ENCODE measurements at regions not wholly inside any gene's neighbourhood (a gene's known extent, or its start where the extent isn't known, plus 50 kb on each side); places are given as distances from the start of the nearest gene placed in this dataset.
"Not testable (repeated sequence)": the region's sequence is repeated elsewhere in the genome, so short reads cannot be mapped to it uniquely, and the experiment has no call there.

DNA sequence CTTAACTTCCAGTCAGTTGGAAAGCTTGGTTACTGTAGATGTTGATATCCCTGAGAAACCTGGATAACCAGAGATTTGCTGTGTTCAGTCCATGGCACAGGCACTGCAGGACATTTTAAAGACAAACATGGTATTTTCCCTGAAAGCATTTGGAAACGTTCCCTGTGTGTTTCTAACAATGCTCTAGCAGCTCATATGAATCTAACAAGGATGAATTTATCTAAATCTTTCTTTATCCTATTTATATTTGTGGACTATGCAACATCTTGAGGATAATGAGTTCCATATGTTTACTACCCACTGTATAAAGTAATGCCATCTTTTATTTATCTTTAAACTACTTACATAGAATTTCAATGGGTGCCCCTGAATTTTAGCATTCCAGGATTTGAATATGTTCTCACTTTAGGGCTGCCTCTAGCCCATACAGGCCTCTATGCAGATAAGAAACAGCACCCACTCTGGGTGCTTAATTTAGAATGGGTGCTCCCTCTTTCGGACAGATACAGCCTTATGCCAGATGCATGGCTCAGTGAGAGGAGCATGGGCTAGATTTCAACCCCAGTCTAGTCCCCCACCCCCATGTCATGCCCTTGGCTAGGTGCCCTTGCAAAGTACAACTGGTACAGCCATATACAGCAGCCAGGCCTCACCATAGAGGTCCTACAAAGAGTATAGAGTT is 50.6 kb upstream of the NEMP2 start:
- TF ChIP-seq CTBP1 (IDR thresholded peaks at IDR 0.05; ENCODE audit: borderline replicate concordance) (no peak), ARNT (IDR thresholded peaks at IDR 0.05) (no peak), FOXA1 (IDR thresholded peaks at IDR 0.05) (no peak), BHLHE40 (IDR thresholded peaks at IDR 0.05; ENCODE audit: borderline replicate concordance) (no peak)
- ChIA-PET CTCF (no interaction called here), POLR2A (no interaction called here)
- DNase-seq (ENCODE audit: extremely low spot score): no peak

DNA sequence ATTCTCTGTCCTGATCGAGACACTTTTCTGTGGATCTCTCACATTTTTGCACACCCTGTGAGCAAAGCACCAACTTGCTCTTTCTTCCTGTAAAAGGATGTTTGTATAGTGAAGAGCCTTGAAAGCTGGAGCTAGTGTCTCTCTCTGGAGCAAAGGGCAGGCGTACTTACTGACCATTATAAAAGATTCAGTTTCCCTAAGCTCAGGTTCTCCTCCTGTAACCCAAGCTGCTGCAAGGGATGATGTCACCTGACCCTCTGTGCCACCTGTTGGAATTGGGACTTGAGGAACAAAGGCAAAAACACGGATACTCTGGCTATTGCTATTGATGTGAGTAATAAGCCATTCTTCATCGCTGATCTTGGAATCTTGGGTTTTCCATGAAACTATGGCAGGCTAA is 52.6 kb upstream of the NEMP2 start:
- no peak for TF ChIP-seq SP1 (IDR thresholded peaks at IDR 0.05)
- no peak for TF ChIP-seq ARNT (IDR thresholded peaks at IDR 0.05)
- TF ChIP-seq CTBP1 (IDR thresholded peaks at IDR 0.05; ENCODE audit: borderline replicate concordance): no peak
- no peak for TF ChIP-seq NFRKB (IDR thresholded peaks at IDR 0.05)
- no peak for TF ChIP-seq BHLHE40 (IDR thresholded peaks at IDR 0.05; ENCODE audit: borderline replicate concordance)
- TF ChIP-seq, protein P1, sequence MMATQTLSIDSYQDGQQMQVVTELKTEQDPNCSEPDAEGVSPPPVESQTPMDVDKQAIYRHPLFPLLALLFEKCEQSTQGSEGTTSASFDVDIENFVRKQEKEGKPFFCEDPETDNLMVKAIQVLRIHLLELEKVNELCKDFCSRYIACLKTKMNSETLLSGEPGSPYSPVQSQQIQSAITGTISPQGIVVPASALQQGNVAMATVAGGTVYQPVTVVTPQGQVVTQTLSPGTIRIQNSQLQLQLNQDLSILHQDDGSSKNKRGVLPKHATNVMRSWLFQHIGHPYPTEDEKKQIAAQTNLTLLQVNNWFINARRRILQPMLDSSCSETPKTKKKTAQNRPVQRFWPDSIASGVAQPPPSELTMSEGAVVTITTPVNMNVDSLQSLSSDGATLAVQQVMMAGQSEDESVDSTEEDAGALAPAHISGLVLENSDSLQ (IDR thresholded peaks at IDR 0.05): no peak
- TF ChIP-seq HDGF (IDR thresholded peaks at IDR 0.05; ENCODE audit: borderline replicate concordance): no peak
- no peak for TF ChIP-seq L3MBTL2 (conservative IDR thresholded peaks at IDR 0.05)
- TF ChIP-seq FOXM1 (IDR thresholded peaks at IDR 0.05; ENCODE audit: borderline replicate concordance): no peak
- TF ChIP-seq FOXA1 (IDR thresholded peaks at IDR 0.05): no peak
- TF ChIP-seq FOXK2 (IDR thresholded peaks at IDR 0.05): no peak
- TF ChIP-seq SUZ12 (IDR thresholded peaks at IDR 0.05): no peak
- TF ChIP-seq ZNF384 (IDR thresholded peaks at IDR 0.05): no peak
- TF ChIP-seq LEF1 (IDR thresholded peaks at IDR 0.05; ENCODE audit: borderline replicate concordance): no peak
- TF ChIP-seq ELF4 (IDR thresholded peaks at IDR 0.05): no peak
- no peak for TF ChIP-seq TARDBP (IDR thresholded peaks at IDR 0.05)
- ChIA-PET CTCF (no interaction called here), POLR2A (no interaction called here)
- DNase-seq (ENCODE audit: extremely low spot score): no peak

DNA sequence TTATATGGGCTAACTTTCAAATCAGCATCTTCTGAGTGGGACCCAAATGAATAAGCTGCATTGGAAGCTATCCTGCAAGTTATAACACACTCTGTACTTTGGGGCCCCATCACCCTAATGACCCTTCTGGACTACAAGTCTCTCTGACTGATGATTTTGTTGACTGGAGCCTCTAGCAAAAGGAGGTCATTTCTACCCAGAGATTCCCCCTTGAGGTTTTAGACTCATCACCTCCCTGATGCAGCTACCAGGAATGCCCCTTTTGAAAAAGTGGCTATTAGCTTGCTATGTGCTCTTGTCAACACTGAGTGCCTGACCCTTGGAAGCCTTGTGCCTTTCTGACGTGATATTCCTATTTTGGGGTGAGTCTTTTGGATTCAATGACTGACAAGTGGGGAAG is 54.5 kb upstream of the NEMP2 start:
- no peak for DNase-seq (ENCODE audit: extremely low spot score)
- ChIA-PET POLR2A (no interaction called here), CTCF (no interaction called here)
- no peak for TF ChIP-seq SP1 (IDR thresholded peaks at IDR 0.05)

DNA sequence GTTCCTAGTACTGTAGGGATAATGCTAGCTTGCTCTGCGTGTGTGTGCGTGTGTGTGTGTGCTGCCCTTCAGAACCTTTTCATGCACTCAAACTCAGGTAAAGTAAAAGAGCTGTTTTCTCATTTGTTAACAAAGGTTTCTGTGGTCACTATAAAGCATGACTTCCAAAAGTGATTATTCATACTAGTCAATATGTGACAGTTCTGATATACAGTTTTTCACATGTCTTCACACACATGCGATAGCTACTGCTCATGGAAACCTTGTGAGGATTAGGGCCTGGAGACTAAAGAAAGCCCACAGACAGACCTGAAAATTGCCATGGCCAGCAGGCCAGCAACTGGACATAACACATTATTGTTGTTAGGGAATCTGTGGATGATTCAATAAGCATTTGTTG is 56.9 kb upstream of the NEMP2 start:
- ChIA-PET POLR2A (no interaction called here), CTCF (no interaction called here)
- DNase-seq (ENCODE audit: extremely low spot score): no peak
- TF ChIP-seq SUZ12 (IDR thresholded peaks at IDR 0.05) (no peak), ARNT (IDR thresholded peaks at IDR 0.05) (no peak), FOXK2 (IDR thresholded peaks at IDR 0.05) (no peak), ELF4 (IDR thresholded peaks at IDR 0.05) (no peak), NFRKB (IDR thresholded peaks at IDR 0.05) (no peak), HDGF (IDR thresholded peaks at IDR 0.05; ENCODE audit: borderline replicate concordance) (no peak), SP1 (IDR thresholded peaks at IDR 0.05) (no peak), LEF1 (IDR thresholded peaks at IDR 0.05; ENCODE audit: borderline replicate concordance) (no peak), ZNF384 (IDR thresholded peaks at IDR 0.05) (no peak), TARDBP (IDR thresholded peaks at IDR 0.05) (no peak), BHLHE40 (IDR thresholded peaks at IDR 0.05; ENCODE audit: borderline replicate concordance) (no peak), FOXM1 (IDR thresholded peaks at IDR 0.05; ENCODE audit: borderline replicate concordance) (no peak), CTBP1 (IDR thresholded peaks at IDR 0.05; ENCODE audit: borderline replicate concordance) (no peak), FOXA1 (IDR thresholded peaks at IDR 0.05) (no peak), L3MBTL2 (conservative IDR thresholded peaks at IDR 0.05) (no peak)
- TF ChIP-seq, protein P1 (IDR thresholded peaks at IDR 0.05): no peak

DNA sequence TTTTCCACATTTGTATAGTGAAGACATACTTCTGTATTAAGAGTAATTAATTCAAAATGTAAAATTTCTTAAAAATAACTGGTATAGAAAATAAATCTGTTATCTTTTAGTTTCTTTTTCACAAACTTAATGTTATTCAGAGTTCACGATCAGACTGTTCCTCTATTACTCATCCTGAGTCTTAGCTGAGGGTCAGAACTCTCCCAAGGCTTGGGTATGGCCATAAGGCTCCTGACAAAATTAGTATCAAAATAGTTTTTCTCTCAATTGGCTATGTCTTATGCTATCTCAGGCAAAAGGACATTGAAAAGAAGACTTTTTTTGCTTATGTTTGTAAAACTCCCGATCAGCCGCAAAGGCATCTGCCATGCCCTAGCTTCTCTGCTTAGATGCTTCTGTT is 56.1 kb upstream of the NAB1 start:
- ChIA-PET CTCF (interaction anchor here (0.5 kb wide), 1 partner anchor 737 kb away, joined by 3 read pairs; no protein-coding TSS in a partner anchor), POLR2A (no interaction called here)
- no peak for DNase-seq (ENCODE audit: extremely low spot score)
- TF ChIP-seq L3MBTL2 (conservative IDR thresholded peaks at IDR 0.05) (no peak), LEF1 (IDR thresholded peaks at IDR 0.05; ENCODE audit: borderline replicate concordance) (no peak), HDGF (IDR thresholded peaks at IDR 0.05; ENCODE audit: borderline replicate concordance) (no peak), CTBP1 (IDR thresholded peaks at IDR 0.05; ENCODE audit: borderline replicate concordance) (no peak), SUZ12 (IDR thresholded peaks at IDR 0.05) (no peak), ZNF384 (IDR thresholded peaks at IDR 0.05) (no peak), FOXA1 (IDR thresholded peaks at IDR 0.05) (no peak), NFRKB (IDR thresholded peaks at IDR 0.05) (no peak), BHLHE40 (IDR thresholded peaks at IDR 0.05; ENCODE audit: borderline replicate concordance) (no peak), FOXK2 (IDR thresholded peaks at IDR 0.05) (no peak), SP1 (IDR thresholded peaks at IDR 0.05) (no peak), FOXM1 (IDR thresholded peaks at IDR 0.05; ENCODE audit: borderline replicate concordance) (no peak), TARDBP (IDR thresholded peaks at IDR 0.05) (no peak), ELF4 (IDR thresholded peaks at IDR 0.05) (no peak), ARNT (IDR thresholded peaks at IDR 0.05) (no peak)
- TF ChIP-seq, protein P1 (IDR thresholded peaks at IDR 0.05): no peak

DNA sequence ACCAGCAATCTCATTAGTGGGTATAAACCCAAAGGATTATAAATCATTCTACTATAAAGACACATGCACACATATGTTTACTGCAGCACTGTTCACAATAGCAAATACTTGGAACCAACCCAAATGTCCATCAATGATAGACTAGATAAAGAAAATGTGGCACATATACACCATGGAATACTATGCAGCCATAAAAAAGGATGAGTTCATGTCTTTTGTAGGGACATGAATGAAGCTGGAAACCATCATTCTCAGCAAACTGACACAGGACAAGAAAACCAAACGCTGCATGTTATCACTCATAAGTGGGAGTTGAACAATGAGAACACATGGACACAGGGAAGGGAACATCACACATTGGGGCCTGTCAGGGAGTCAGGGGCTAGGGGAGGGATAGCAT is 53.0 kb upstream of the NAB1 start:
- POLR2A ChIA-PET; CTCF ChIA-PET; DNase-seq (ENCODE audit: extremely low spot score): not testable (repeated sequence)

DNA sequence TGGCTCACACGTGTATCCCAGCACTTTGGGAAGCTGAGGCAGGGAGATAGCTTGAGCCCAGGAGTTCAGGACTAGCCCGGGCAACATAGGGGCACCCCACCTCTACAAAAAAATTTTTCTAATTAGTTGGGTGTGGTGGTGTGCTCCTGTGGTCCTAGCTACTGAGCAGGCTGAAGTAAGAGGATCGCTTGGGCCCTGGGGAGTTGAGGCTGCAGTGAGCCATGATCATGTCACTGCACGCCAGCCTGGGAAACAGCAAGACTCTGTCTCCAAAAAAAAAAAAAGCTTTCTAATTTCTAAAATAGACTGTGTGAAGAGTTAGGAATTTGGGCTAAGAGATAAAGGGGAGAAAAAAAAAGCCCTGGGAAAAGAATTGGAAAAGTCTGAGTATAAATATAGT is 51.9 kb upstream of the NAB1 start:
- ChIA-PET CTCF (interaction anchor here (0.6 kb wide), 1 partner anchor 11 kb away, joined by 3 read pairs; no protein-coding TSS in a partner anchor), POLR2A (no interaction called here)
- no peak for DNase-seq (ENCODE audit: extremely low spot score)
- TF ChIP-seq ZNF384 (IDR thresholded peaks at IDR 0.05): no peak
- no peak for TF ChIP-seq LEF1 (IDR thresholded peaks at IDR 0.05; ENCODE audit: borderline replicate concordance)
- no peak for TF ChIP-seq TARDBP (IDR thresholded peaks at IDR 0.05)
- no peak for TF ChIP-seq BHLHE40 (IDR thresholded peaks at IDR 0.05; ENCODE audit: borderline replicate concordance)
- TF ChIP-seq SP1 (IDR thresholded peaks at IDR 0.05): no peak
- TF ChIP-seq SUZ12 (IDR thresholded peaks at IDR 0.05): no peak
- TF ChIP-seq FOXK2 (IDR thresholded peaks at IDR 0.05): no peak
